Neural cell (in vitro differentiated cells): ENCODE measurements at regions not wholly inside any gene's neighbourhood (a gene's known extent, or its start where the extent isn't known, plus 50 kb on each side); places are given as distances from the start of the nearest gene placed in this dataset.

ENCODE experiments used
- H2AFZ ChIP-seq: fragments of 200-600, 300-800 bp; sonication (generic), shearing (Covaris generic); 2 replicates; pipeline ENCODE4 v1.6.0; 2014; ENCODE audit warnings: low read depth, mild to moderate bottlenecking, antibody characterized with exemption, low read length, moderate library complexity
- H3F3A ChIP-seq: fragments of 200-600 bp; shearing (Covaris generic); 2 replicates; pipeline ENCODE4 v1.6.1; 2016; ENCODE audit warnings: mild to moderate bottlenecking, moderate library complexity, mixed read lengths, antibody characterized with exemption, low read length; ENCODE audit not compliant: insufficient read depth, poor library complexity, severe bottlenecking
- H3K27ac ChIP-seq: fragments of 200-600, 300-800 bp; sonication (generic), shearing (Covaris generic); 2 replicates; pipeline ENCODE4 v1.5.1; 2014; ENCODE audit warnings: mild to moderate bottlenecking, low read length, moderate library complexity
- H3K27me3 ChIP-seq: fragments of 300-800, 200-600 bp; sonication (generic), shearing (Covaris generic); 2 replicates; pipeline ENCODE4 v1.6.0; 2014; ENCODE audit warnings: mild to moderate bottlenecking, low read depth, low read length, moderate library complexity; ENCODE audit not compliant: insufficient read depth
- H3K36me3 ChIP-seq: fragments of 300-800, 200-600 bp; sonication (generic), shearing (Covaris generic); 2 replicates; pipeline ENCODE4 v1.5.1; 2014; ENCODE audit warnings: mild to moderate bottlenecking, antibody characterized with exemption, low read length, moderate library complexity; ENCODE audit not compliant: insufficient read depth
- H3K4me2 ChIP-seq: fragments of 300-800, 200-600 bp; sonication (generic), shearing (Covaris generic); 2 replicates; pipeline ENCODE4 v1.6.0; 2014; ENCODE audit warnings: mild to moderate bottlenecking, low read length
- H3K4me3 ChIP-seq: fragments of 300-800, 200-600 bp; sonication (generic), shearing (Covaris generic); 2 replicates; pipeline ENCODE4 v1.5.1; 2014; ENCODE audit warnings: mild to moderate bottlenecking, low read length, moderate library complexity
- H3K79me2 ChIP-seq: fragments of 200-600 bp; shearing (Covaris generic); replicated peaks from 2 replicates; pipeline ENCODE4 v1.6.0; 2014; ENCODE audit warnings: mild to moderate bottlenecking, low read length, moderate library complexity; ENCODE audit not compliant: insufficient read depth
- H3K9ac ChIP-seq: fragments of 300-800, 200-600 bp; sonication (generic), shearing (Covaris generic); 2 replicates; pipeline ENCODE4 v1.6.1; 2016; ENCODE audit warnings: mild to moderate bottlenecking, low read length, mixed read lengths
- H3K9me2 ChIP-seq: fragments of 200-600 bp; shearing (Covaris generic); 2 replicates; pipeline ENCODE4 v1.6.1; 2016; ENCODE audit warnings: mild to moderate bottlenecking, low read length, mixed read lengths; ENCODE audit not compliant: insufficient read depth
- H3K9me3 ChIP-seq: fragments of 200-600, 300-800 bp; sonication (generic), shearing (Covaris generic); 2 replicates; pipeline ENCODE4 v1.6.1; 2016; ENCODE audit warnings: mild to moderate bottlenecking, mixed run types, low read length, moderate library complexity, mixed read lengths
- H4K20me1 ChIP-seq: fragments of 200-600 bp; shearing (Covaris generic); 2 replicates; pipeline ENCODE4 v1.6.1; 2016; ENCODE audit warnings: mild to moderate bottlenecking, mixed run types; ENCODE audit not compliant: insufficient read depth
- CTCF ChIP-seq: fragments of 450-650 bp; IDR thresholded peaks from 2 replicates; pipeline ENCODE4 v1.5.1; 2014; ENCODE audit warnings: antibody characterized with exemption, mild to moderate bottlenecking, moderate library complexity; ENCODE audit not compliant: poor library complexity, severe bottlenecking
- EP300 ChIP-seq: fragments of 450-650 bp; conservative IDR thresholded peaks from 2 replicates; pipeline ENCODE4 v1.6.1; 2014; ENCODE audit warnings: antibody characterized with exemption, mild to moderate bottlenecking, moderate library complexity; ENCODE audit not compliant: poor library complexity, severe bottlenecking
- EZH2 ChIP-seq: fragments of 200-600, 300-800 bp; shearing (Covaris generic), sonication (generic); IDR thresholded peaks from 2 replicates; pipeline ENCODE4 v1.6.1; 2014; ENCODE audit warnings: antibody characterized with exemption, low read length, borderline replicate concordance, mild to moderate bottlenecking; ENCODE audit not compliant: insufficient read depth, poor library complexity, severe bottlenecking
- MXI1 ChIP-seq: fragments of 450-650 bp; conservative IDR thresholded peaks from 2 replicates; pipeline ENCODE4 v1.6.1; 2014; ENCODE audit warnings: antibody characterized with exemption, mild to moderate bottlenecking; ENCODE audit not compliant: poor library complexity, severe bottlenecking
- POLR2AphosphoS5 ChIP-seq: IDR thresholded peaks from 2 replicates; pipeline ENCODE4 v1.6.1; 2012
- RAD21 ChIP-seq: fragments of 450-650 bp; conservative IDR thresholded peaks from 2 replicates; pipeline ENCODE4 v1.6.1; 2014; ENCODE audit warnings: antibody characterized with exemption, mild to moderate bottlenecking, moderate library complexity
- REST ChIP-seq: IDR thresholded peaks from 2 replicates; pipeline ENCODE4 v1.6.1; 2012; ENCODE audit warnings: borderline replicate concordance
- SMC3 ChIP-seq: fragments of 450-650 bp; conservative IDR thresholded peaks from 2 replicates; pipeline ENCODE4 v1.6.1; 2014; ENCODE audit warnings: antibody characterized with exemption, mild to moderate bottlenecking, moderate library complexity; ENCODE audit not compliant: poor library complexity
- TAF1 ChIP-seq: IDR thresholded peaks from 2 replicates; pipeline ENCODE4 v1.6.1; 2012; ENCODE audit warnings: low read depth

GRCh38 chr2:64720535-64721319 is 67.0 kb upstream of the SERTAD2 start:
- Histone ChIP-seq H3K36me3 (no peaks in the 10 kb centered on the region), H3K79me2 (no peaks in the 10 kb centered on the region), H3F3A (no peaks in the 10 kb centered on the region), H3K27ac (no peak overlapping the region), H3K27me3 (no peaks in the 10 kb centered on the region), H3K4me2 (no peak overlapping the region), H3K9me2 (no peaks in the 10 kb centered on the region), H4K20me1 (no peaks in the 10 kb centered on the region), H3K9ac (no peak overlapping the region), H3K4me3 (no peak overlapping the region), H3K9me3 (no peaks in the 10 kb centered on the region), H2AFZ (no peak overlapping the region)
- no peak for TF ChIP-seq REST
- TF ChIP-seq CTCF, result no peak
- no peak for TF ChIP-seq POLR2AphosphoS5
- TF ChIP-seq SMC3, result no peak
- TF ChIP-seq EZH2, result no peak
- TF ChIP-seq TAF1, result no peak
- TF ChIP-seq EP300, result no peak
- no peak for TF ChIP-seq RAD21
- TF ChIP-seq MXI1, result no peak

GRCh38 chr2:64721320-64721623 is 67.6 kb upstream of the SERTAD2 start:
- H3K4me3 ChIP-seq, result no peak overlapping the region
- H3K4me2 ChIP-seq, result no peak overlapping the region
- H3K27ac ChIP-seq, result no peak overlapping the region
- no peaks in the 10 kb centered on the region for H3K9me2 ChIP-seq
- no peak overlapping the region for H3K9ac ChIP-seq
- no peaks in the 10 kb centered on the region for H4K20me1 ChIP-seq
- H3K9me3 ChIP-seq, result no peaks in the 10 kb centered on the region
- H3K79me2 ChIP-seq, result no peaks in the 10 kb centered on the region
- TF ChIP-seq SMC3, result no peak
- TF ChIP-seq MXI1, result no peak
- no peak for TF ChIP-seq TAF1
- H3K36me3 ChIP-seq, result no peaks in the 10 kb centered on the region
- H2AFZ ChIP-seq, result no peak overlapping the region
- no peaks in the 10 kb centered on the region for H3F3A ChIP-seq
- H3K27me3 ChIP-seq, result no peaks in the 10 kb centered on the region
